Right lobe of liver (tissue), 6 donors: ENCODE measurements at regions not wholly inside any gene's neighbourhood (a gene's known extent, or its start where the extent isn't known, plus 50 kb on each side); places are given as distances from the start of the nearest gene placed in this dataset.
A peak's percentile ranks its signal among the peaks of the same experiment; 100 is the strongest.

Source experiments
- ATAC-seq, 4 donors: fragments of 200-7000 bp; cut with Tn5 transposase; one replicate each; pipeline ENCODE4 v1.9.1; 2020; ENCODE audit warnings: mild to moderate bottlenecking in 4 of 4, moderate library complexity in 4 of 4
- DNase-seq, 3 donors: peaks; one replicate each; pipeline ENCODE4 v3.0.0-alpha.2; 2020
- H3K27ac ChIP-seq, 3 donors: fragments of 200-600 bp; one replicate each; pipeline ENCODE4 v1.8.0; 2022
- H3K27me3 ChIP-seq, 2 donors: fragments of 200-600 bp; one replicate each; pipeline ENCODE4 v1.8.0; 2022
- H3K36me3 ChIP-seq, 4 donors: fragments of 200-600 bp; sonication (generic) in 1 of 4; one replicate each; pipeline versions ENCODE4 v1.5.1 to v1.8.0; 2017 to 2022; ENCODE audit warnings: control low read depth in 1 of 4
- H3K4me1 ChIP-seq, 4 donors: fragments of 200-600 bp; sonication (generic) in 1 of 4; one replicate each; pipeline versions ENCODE4 v1.5.1 to v1.8.0; 2017 to 2022; ENCODE audit warnings: control low read depth in 1 of 4
- H3K4me3 ChIP-seq, 3 donors: fragments of 200-600 bp; one replicate each; pipeline ENCODE4 v1.8.0; 2022
- H3K9me3 ChIP-seq, 4 donors: fragments of 200-600 bp; sonication (generic) in 1 of 4; one replicate each; pipeline versions ENCODE4 v1.5.1 to v1.8.0; 2017 to 2022; ENCODE audit warnings: control low read depth in 1 of 4
- POLR2A ChIP-seq: fragments of 450-650 bp; IDR thresholded peaks from one replicate; pipeline ENCODE4 v1.6.1; 2017; ENCODE audit warnings: antibody characterized with exemption, mild to moderate bottlenecking
- WGBS: methylation state at CpG from one replicate; pipeline ENCODE4 v1.1.6; 2018; ENCODE audit warnings: low coverage, low lambda C conversion rate; ENCODE audit not compliant: insufficient coverage; ENCODE audit errors: missing lambda C conversion rate; 5-methylcytosine and 5-hydroxymethylcytosine counted together
- intact Hi-C, 2 donors: fragments of 100-400 bp; cut with DNase I; formaldehyde crosslinking; loops; one replicate each; pipeline versions ENCODE4 v1.11.2 to v1.14.1; 2022
- TF ChIP-seq, protein P1 (sequence below), 4 donors: fragments of 200-600 bp in 3 of 4; fragments of 450-650 bp in 1 of 4; IDR thresholded peaks; one replicate each; pipeline versions ENCODE4 v1.5.1 to v1.8.0; 2016 to 2022; ENCODE audit warnings: antibody characterized with exemption in 4 of 4, mild to moderate bottlenecking in 2 of 4
- donor health status: DM: no; HTN: yes; CAD: no.
- donor health status: DM: no; HTN: no; CAD: no.
- donor health status: DM: no; HTN: no; CAD: no.
- donor health status: DM: no; HTN: yes; CAD: no.
- donor health status: DM: no; HTN: yes; CAD: no.

DNA sequence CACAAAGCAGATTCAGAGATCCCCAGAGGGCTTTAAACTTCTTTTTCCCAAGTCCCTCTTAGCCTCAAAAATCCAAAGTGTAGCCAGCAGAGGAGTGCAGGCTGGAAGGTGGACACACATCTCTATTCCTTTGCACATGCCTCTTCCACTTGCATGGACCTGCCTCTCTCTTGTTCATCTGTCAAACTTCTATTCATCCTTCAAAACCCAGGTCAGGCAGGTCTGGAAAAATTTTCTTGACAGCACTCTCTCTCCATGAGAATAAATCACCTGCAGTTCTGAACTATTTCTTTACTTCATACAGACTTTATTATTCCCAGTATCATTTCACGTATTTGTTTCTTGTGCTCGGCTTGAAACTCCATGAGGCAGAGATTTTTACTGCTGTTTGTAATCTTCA lies 127.5 kb downstream of the SS18 start:
- intact Hi-C loops: no loop called here
- 63% methylated on average over 2 of the region's 2 CpGs for WGBS
- Histone ChIP-seq H3K9me3 (no peaks in the 10 kb centered on the region), H3K4me3 (no peak overlapping the region), H3K4me1 (no peaks in the 10 kb centered on the region), H3K27ac (no peak overlapping the region), H3K36me3 (no peaks in the 10 kb centered on the region), H3K27me3 (no peaks in the 10 kb centered on the region)
- DNase-seq: no peak
- no peak for ATAC-seq
- TF ChIP-seq POLR2A: no peak
- TF ChIP-seq, protein P1, sequence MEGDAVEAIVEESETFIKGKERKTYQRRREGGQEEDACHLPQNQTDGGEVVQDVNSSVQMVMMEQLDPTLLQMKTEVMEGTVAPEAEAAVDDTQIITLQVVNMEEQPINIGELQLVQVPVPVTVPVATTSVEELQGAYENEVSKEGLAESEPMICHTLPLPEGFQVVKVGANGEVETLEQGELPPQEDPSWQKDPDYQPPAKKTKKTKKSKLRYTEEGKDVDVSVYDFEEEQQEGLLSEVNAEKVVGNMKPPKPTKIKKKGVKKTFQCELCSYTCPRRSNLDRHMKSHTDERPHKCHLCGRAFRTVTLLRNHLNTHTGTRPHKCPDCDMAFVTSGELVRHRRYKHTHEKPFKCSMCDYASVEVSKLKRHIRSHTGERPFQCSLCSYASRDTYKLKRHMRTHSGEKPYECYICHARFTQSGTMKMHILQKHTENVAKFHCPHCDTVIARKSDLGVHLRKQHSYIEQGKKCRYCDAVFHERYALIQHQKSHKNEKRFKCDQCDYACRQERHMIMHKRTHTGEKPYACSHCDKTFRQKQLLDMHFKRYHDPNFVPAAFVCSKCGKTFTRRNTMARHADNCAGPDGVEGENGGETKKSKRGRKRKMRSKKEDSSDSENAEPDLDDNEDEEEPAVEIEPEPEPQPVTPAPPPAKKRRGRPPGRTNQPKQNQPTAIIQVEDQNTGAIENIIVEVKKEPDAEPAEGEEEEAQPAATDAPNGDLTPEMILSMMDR (IDR thresholded peaks at IDR 0.05): no peak

DNA sequence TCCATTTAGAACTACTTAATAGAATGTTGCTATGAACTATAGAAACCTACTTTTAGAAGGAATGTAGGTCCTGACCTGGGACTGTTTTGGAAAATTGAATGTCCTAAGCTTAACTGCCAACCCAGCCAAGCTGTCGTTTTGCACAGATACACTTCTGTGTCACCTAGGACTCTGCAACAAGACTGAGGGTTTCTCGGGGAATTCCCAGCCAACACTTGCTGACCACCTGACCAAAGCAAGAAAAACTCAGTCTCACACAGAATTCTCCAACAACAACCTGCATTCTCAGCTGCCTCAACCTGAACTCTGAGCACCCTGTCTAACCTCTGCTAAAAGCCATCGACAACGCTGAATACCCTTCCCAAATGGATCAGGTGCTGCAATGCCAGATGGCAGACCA lies 128.2 kb downstream of the SS18 start:
- ATAC-seq (no peak), DNase-seq (no peak)
- Histone ChIP-seq H3K4me3 (no peak overlapping the region), H3K9me3 (no peaks in the 10 kb centered on the region), H3K27me3 (no peaks in the 10 kb centered on the region), H3K36me3 (no peaks in the 10 kb centered on the region), H3K27ac (no peak overlapping the region), H3K4me1 (no peaks in the 10 kb centered on the region)
- no peak for TF ChIP-seq POLR2A
- TF ChIP-seq, protein P1 (IDR thresholded peaks at IDR 0.05): no peak
- intact Hi-C loops: no loop called here
- WGBS: 66% methylated on average over 2 of the region's 4 CpGs

DNA sequence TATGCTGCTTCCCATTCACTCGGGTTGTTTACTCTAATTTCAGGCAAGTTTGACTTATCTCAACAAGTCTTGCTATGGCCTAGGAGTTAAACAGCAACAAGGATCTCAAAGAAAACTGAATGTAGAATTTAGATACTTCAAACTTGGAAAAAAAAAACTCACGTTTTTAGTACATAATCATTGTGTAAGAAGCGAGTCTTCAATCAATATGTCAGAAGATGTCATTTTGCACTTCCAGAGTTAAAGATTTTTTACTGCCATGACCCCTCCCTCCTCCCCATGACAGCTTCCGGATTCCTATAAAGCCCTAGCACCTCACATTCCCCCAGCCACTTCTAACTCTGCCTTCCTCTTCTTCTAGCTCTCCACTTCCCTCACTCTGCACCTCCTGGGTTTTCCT lies 133.4 kb downstream of the SS18 start:
- no peaks in the 10 kb centered on the region for H3K4me1 ChIP-seq
- intact Hi-C loops: no loop called here
- no peak overlapping the region for H3K27ac ChIP-seq
- no peaks in the 10 kb centered on the region for H3K27me3 ChIP-seq
- H3K4me3 ChIP-seq: no peak overlapping the region
- WGBS: 39% methylated on average over 4 of the region's 4 CpGs
- H3K9me3 ChIP-seq: no peaks in the 10 kb centered on the region
- H3K36me3 ChIP-seq: no peaks in the 10 kb centered on the region
- ATAC-seq (no peak), DNase-seq (no peak)
- TF ChIP-seq, protein P1 (IDR thresholded peaks at IDR 0.05): no peak
- TF ChIP-seq POLR2A: no peak

DNA sequence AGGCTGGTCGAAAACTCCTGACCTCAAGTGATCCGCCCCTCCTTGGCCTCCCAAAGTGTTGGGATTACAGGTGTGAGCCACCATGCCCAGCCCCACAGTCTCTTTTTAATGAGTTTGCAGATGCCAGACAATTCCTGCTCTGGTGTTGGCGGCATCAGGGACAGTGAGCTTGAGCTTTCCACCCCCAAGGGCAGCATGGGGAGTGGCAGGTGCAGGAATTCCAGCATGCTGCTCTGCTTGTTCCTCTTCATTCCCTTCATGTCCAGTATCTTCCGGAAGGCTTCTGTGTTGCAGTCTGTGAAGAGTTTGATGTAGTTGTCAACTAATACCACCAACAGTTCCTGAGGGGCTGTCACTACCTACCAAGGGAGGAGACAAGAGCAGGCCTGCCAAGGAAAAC lies 137.3 kb downstream of the SS18 start:
- DNase-seq: no peak
- Histone ChIP-seq H3K36me3 (no peaks in the 10 kb centered on the region), H3K27me3 (no peaks in the 10 kb centered on the region), H3K27ac (no peak overlapping the region), H3K4me1 (no peaks in the 10 kb centered on the region), H3K4me3 (peak overlapping the region in 1 of 3 donors; percentile 44), H3K9me3 (no peaks in the 10 kb centered on the region)
- TF ChIP-seq POLR2A: no peak
- TF ChIP-seq, protein P1 (IDR thresholded peaks at IDR 0.05): no peak
- intact Hi-C loops: no loop called here
- 94% methylated on average over 2 of the region's 4 CpGs for WGBS
- ATAC-seq: peak in 2 of 4 donors; percentile 9 to 16

DNA sequence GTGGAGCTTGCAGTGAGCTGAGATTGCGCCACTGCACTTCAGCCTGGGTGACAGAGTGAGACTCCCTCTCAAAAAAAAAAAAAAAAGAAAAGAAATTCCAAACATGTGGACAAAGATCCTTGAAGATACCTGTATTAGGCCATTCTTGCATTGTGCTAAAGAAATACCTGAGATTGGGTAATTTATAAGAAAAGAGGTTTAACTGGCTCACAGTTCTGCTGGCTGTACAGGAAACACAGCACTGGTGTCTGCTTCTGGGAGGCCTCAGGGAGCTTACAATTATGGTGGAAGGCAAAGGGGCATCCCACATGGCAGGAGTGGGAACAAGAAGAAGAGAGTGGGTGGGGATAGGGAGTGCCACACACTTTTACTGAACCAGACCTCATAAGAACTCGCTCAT lies 140.1 kb downstream of the SS18 start:
- TF ChIP-seq POLR2A: no peak
- TF ChIP-seq, protein P1 (IDR thresholded peaks at IDR 0.05): no peak
- no peak for DNase-seq
- H3K4me3 ChIP-seq: no peak overlapping the region
- H3K9me3 ChIP-seq: no peaks in the 10 kb centered on the region
- no peak overlapping the region for H3K27ac ChIP-seq
- no peaks in the 10 kb centered on the region for H3K27me3 ChIP-seq
- ATAC-seq: no peak
- no peaks in the 10 kb centered on the region for H3K36me3 ChIP-seq
- intact Hi-C loops: no loop called here
- 79% methylated on average over 2 of the region's 2 CpGs for WGBS
- H3K4me1 ChIP-seq: no peaks in the 10 kb centered on the region
